Right atrium auricular region (tissue), 2 donors: ENCODE measurements at regions not wholly inside any gene's neighbourhood (a gene's known extent, or its start where the extent isn't known, plus 50 kb on each side); places are given as distances from the start of the nearest gene placed in this dataset.

Experiments
- DNase-seq: peaks from one replicate; pipeline ENCODE4 v3.0.0-alpha.2; 2019; ENCODE audit warnings: low spot score
- H3K27ac ChIP-seq, 2 donors: fragments of 200-600 bp; sonication (generic); 1 replicate in 1 of 2; 2 replicates in 1 of 2; pipeline ENCODE4 v1.5.1; 2016 to 2019
- H3K27me3 ChIP-seq, 2 donors: fragments of 200-600 bp; sonication (generic); one replicate each; pipeline versions ENCODE4 v1.5.1 to v1.6.0; 2017 to 2019
- H3K36me3 ChIP-seq: fragments of 200-600 bp; sonication (generic); one replicate; pipeline ENCODE4 v1.5.1; 2016
- H3K4me1 ChIP-seq, 2 donors: fragments of 200-600 bp; sonication (generic); one replicate each; pipeline versions ENCODE4 v1.5.1 to v1.6.0; 2017 to 2019
- H3K4me3 ChIP-seq, 2 donors: fragments of 200-600 bp; sonication (generic); 1 replicate in 1 of 2; 2 replicates in 1 of 2; pipeline ENCODE4 v1.5.1; 2017 to 2019; ENCODE audit warnings: mild to moderate bottlenecking in 1 of 2, moderate library complexity in 1 of 2
- H3K9me3 ChIP-seq, 2 donors: fragments of 200-600 bp; sonication (generic); one replicate each; pipeline ENCODE4 v1.5.1; 2019
- CTCF ChIP-seq, 2 donors: fragments of 200-600 bp; sonication (generic); IDR thresholded peaks; one replicate each; pipeline ENCODE4 v1.5.1; 2019; ENCODE audit warnings: antibody characterized with exemption in 2 of 2

GRCh38 chr2:67076239-67076624, 320.9 kb upstream of the ETAA1 start:
- H3K27me3 ChIP-seq, result no peaks in the 10 kb centered on the region
- H3K4me3 ChIP-seq, result no peak overlapping the region
- no peak for DNase-seq
- no peaks in the 10 kb centered on the region for H3K4me1 ChIP-seq
- peaks cover 0 to 8% of the 10 kb centered on the region in 2 donors for H3K9me3 ChIP-seq
- H3K36me3 ChIP-seq, result no peaks in the 10 kb centered on the region
- H3K27ac ChIP-seq, result no peak overlapping the region
- no peak for TF ChIP-seq CTCF (IDR thresholded peaks at IDR 0.05)

GRCh38 chr2:67079729-67080128, 317.4 kb upstream of the ETAA1 start:
- no peaks in the 10 kb centered on the region for H3K36me3 ChIP-seq
- DNase-seq, result no peak
- H3K9me3 ChIP-seq, result peaks cover 0 to 8% of the 10 kb centered on the region in 2 donors
- H3K27me3 ChIP-seq, result no peaks in the 10 kb centered on the region
- TF ChIP-seq CTCF (IDR thresholded peaks at IDR 0.05), result no peak
- H3K27ac ChIP-seq, result no peak overlapping the region
- H3K4me3 ChIP-seq, result no peak overlapping the region
- H3K4me1 ChIP-seq, result no peaks in the 10 kb centered on the region

- H3K36me3 ChIP-seq, result no peaks in the 10 kb centered on the region
- no peaks in the 10 kb centered on the region for H3K4me1 ChIP-seq
- H3K4me3 ChIP-seq, result no peak overlapping the region
- peaks cover 0 to 8% of the 10 kb centered on the region in 2 donors for H3K9me3 ChIP-seq
- TF ChIP-seq CTCF (IDR thresholded peaks at IDR 0.05), result no peak
- DNase-seq, result no peak
- no peaks in the 10 kb centered on the region for H3K27me3 ChIP-seq
- no peak overlapping the region for H3K27ac ChIP-seq
These were observed 314.3 kb upstream of the ETAA1 start for GRCh38 chr2:67082813-67083212.

GRCh38 chr2:67083951-67084350, 313.2 kb upstream of the ETAA1 start:
- H3K27ac ChIP-seq, result no peak overlapping the region
- H3K4me1 ChIP-seq, result no peaks in the 10 kb centered on the region
- no peaks in the 10 kb centered on the region for H3K27me3 ChIP-seq
- peaks cover 0 to 8% of the 10 kb centered on the region in 2 donors for H3K9me3 ChIP-seq
- no peak for DNase-seq
- no peak overlapping the region for H3K4me3 ChIP-seq
- H3K36me3 ChIP-seq, result no peaks in the 10 kb centered on the region
- TF ChIP-seq CTCF (IDR thresholded peaks at IDR 0.05), result no peak

DNA sequence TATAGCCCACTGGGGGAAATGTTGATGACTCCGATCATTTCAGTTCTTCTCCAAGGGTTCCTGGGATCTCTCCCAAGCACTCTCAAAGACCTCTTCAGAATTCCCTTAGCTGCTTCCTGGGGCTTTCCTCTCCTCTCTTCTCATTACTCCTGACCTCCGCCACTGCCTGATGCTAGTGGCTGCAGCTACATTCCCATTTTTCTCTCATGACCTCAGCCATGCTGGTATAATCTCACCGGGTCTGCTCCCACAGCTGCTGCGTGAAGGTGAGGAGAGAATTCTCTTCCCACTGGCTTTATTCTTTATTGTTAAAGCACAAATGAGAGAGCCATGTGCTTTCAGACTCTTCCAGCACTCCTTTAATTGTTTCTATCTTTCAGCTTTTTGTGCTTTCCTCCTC, 312.0 kb upstream of the ETAA1 start:
- H3K36me3 ChIP-seq, result no peaks in the 10 kb centered on the region

More for the DNA sequence above, 312.0 kb upstream of the ETAA1 start:
- no peak for DNase-seq
- no peak overlapping the region for H3K27ac ChIP-seq
- H3K27me3 ChIP-seq, result no peaks in the 10 kb centered on the region
- H3K4me1 ChIP-seq, result no peaks in the 10 kb centered on the region
- no peak for TF ChIP-seq CTCF (IDR thresholded peaks at IDR 0.05)
- peaks cover 0 to 5% of the 10 kb centered on the region in 2 donors for H3K9me3 ChIP-seq
- H3K4me3 ChIP-seq, result no peak overlapping the region
